ENCODE measurements at regions not wholly inside any gene's neighbourhood (a gene's known extent, or its start where the extent isn't known, plus 50 kb on each side); places are given as distances from the start of the nearest gene placed in this dataset.

DNA sequence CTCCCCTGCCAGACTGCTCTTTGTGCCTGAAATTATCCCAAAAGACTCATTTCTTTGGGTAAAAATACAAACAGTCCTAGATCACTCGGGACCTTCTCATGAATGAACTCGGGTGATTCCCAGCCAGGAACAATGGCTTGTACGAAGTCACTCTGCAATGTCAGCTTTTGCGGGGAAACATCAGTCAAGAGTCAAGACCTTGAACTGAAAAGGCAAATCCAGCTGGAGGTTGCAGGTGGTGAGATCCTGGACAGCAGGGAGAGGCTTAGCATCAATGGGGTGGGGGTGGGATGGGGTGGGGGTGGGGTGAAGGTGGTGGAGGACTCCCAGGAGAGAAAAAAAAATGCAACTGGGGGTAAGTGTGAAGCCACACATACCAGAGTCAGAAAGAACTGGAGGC lies 115.0 kb upstream of the SLC25A33 start:
- H3K27me3 Mint-ChIP-seq (ENCODE audit: low read depth) = peaks cover 5% of the 10 kb centered on the region

More for the DNA sequence above, 115.0 kb upstream of the SLC25A33 start:
- H3T11ph ChIP-seq (ENCODE audit: low read length) = no peak overlapping the region
- H3K4me2 ChIP-seq (ENCODE audit: insufficient read depth, insufficient read length, low read length) = no peak overlapping the region
- DNase-seq = no peak
- H3K9me3 ChIP-seq (ENCODE audit: control insufficient read depth, low read depth, low read length) = no peaks in the 10 kb centered on the region
- no peak overlapping the region for H3K56ac ChIP-seq (ENCODE audit: insufficient read length, low read depth, low read length)
- H2AK5ac ChIP-seq (ENCODE audit: insufficient read length, low read length) = no peak overlapping the region
- no peaks in the 10 kb centered on the region for H4K20me1 ChIP-seq (ENCODE audit: control insufficient read depth, insufficient read depth, insufficient read length)
- H2BK20ac ChIP-seq (ENCODE audit: low read depth, low read length, poor library complexity, severe bottlenecking) = no peak overlapping the region
- no peak overlapping the region for H3K9ac ChIP-seq (ENCODE audit: extremely low read depth, insufficient read length, low read length)
- no peak overlapping the region for H3K14ac ChIP-seq (ENCODE audit: insufficient read depth, low read length)
- H2AFZ ChIP-seq (ENCODE audit: low read length) = no peak overlapping the region
- no peak overlapping the region for H3K18ac ChIP-seq (ENCODE audit: insufficient read length, low read depth, low read length)
- H4K91ac ChIP-seq (ENCODE audit: insufficient read length, low read depth, low read length) = no peak overlapping the region
- H2BK5ac ChIP-seq (ENCODE audit: insufficient read length, low read length) = no peak overlapping the region
- no peak overlapping the region for H2BK15ac ChIP-seq (ENCODE audit: low read depth, low read length)
- H3K23ac ChIP-seq (ENCODE audit: insufficient read length, low read depth, low read length) = no peak overlapping the region
- H3K27ac Mint-ChIP-seq = no peak overlapping the region
- no peak overlapping the region for H2BK12ac ChIP-seq (ENCODE audit: insufficient read length, low read depth, low read length)
- no peaks in the 10 kb centered on the region for H3K36me3 Mint-ChIP-seq (ENCODE audit: insufficient read depth in 1 of 3, low read depth in 3 of 3)
- no peak overlapping the region for H4K5ac ChIP-seq (ENCODE audit: insufficient read length, low read depth, low read length)
- H3K79me2 ChIP-seq (ENCODE audit: insufficient read depth, low read length) = no peaks in the 10 kb centered on the region
- H3K23me2 ChIP-seq (ENCODE audit: insufficient read length, low read depth, low read length, poor library complexity, severe bottlenecking) = peaks cover 3% of the 10 kb centered on the region
- WGBS (ENCODE audit: extremely low coverage, insufficient read length, low lambda C conversion rate) = no CpG with 5 or more reads among the region's 4 CpGs
- no peak overlapping the region for H3K4me3 Mint-ChIP-seq
- H4K8ac ChIP-seq (replicated peaks; ENCODE audit: insufficient read length, low read depth, low read length) = no peak overlapping the region
- no peaks in the 10 kb centered on the region for H3K79me1 ChIP-seq (ENCODE audit: insufficient read depth, low read depth, low read length, poor library complexity, severe bottlenecking)
- no peaks in the 10 kb centered on the region; the same call in 1 of the 2 replicates for H3K27me3 ChIP-seq (ENCODE audit: insufficient read depth, low read length)
- no peak overlapping the region for H3K4ac ChIP-seq (ENCODE audit: low read depth, low read length)
- H3K27ac ChIP-seq (ENCODE audit: insufficient read length, low read depth, low read length) = no peak overlapping the region
- H3K4me1 ChIP-seq (ENCODE audit: insufficient read depth, low read length) = no peaks in the 10 kb centered on the region
- H2BK120ac ChIP-seq (ENCODE audit: low read depth, low read length, poor library complexity, severe bottlenecking) = no peak overlapping the region
- TF ChIP-seq, protein P1, sequence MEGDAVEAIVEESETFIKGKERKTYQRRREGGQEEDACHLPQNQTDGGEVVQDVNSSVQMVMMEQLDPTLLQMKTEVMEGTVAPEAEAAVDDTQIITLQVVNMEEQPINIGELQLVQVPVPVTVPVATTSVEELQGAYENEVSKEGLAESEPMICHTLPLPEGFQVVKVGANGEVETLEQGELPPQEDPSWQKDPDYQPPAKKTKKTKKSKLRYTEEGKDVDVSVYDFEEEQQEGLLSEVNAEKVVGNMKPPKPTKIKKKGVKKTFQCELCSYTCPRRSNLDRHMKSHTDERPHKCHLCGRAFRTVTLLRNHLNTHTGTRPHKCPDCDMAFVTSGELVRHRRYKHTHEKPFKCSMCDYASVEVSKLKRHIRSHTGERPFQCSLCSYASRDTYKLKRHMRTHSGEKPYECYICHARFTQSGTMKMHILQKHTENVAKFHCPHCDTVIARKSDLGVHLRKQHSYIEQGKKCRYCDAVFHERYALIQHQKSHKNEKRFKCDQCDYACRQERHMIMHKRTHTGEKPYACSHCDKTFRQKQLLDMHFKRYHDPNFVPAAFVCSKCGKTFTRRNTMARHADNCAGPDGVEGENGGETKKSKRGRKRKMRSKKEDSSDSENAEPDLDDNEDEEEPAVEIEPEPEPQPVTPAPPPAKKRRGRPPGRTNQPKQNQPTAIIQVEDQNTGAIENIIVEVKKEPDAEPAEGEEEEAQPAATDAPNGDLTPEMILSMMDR (conservative IDR thresholded peaks at IDR 0.05) = no peak
- peaks cover 0 to 3% of the 10 kb centered on the region in 2 experiments; a peak in 1 of 5 replicates for H3K9me3 Mint-ChIP-seq
- peaks cover 9 to 17% of the 10 kb centered on the region in 2 experiments for H3K4me1 Mint-ChIP-seq

Data from H9 (cell line).